PC-9 (cell line): ENCODE measurements at regions not wholly inside any gene's neighbourhood (a gene's known extent, or its start where the extent isn't known, plus 50 kb on each side); places are given as distances from the start of the nearest gene placed in this dataset.

Experiments used
- EZH2 ChIP-seq: fragments of 200-600 bp; sonication (generic); IDR thresholded peaks from 2 replicates; pipeline ENCODE4 v1.8.0; 2017; ENCODE audit warnings: antibody characterized with exemption, low read depth
- TF ChIP-seq, protein P1 (sequence below): fragments of 200-600 bp; sonication (generic); conservative IDR thresholded peaks from 2 replicates; pipeline ENCODE4 v1.6.1; 2017; ENCODE audit warnings: mixed run types, antibody characterized with exemption, mild to moderate bottlenecking, moderate library complexity

DNA sequence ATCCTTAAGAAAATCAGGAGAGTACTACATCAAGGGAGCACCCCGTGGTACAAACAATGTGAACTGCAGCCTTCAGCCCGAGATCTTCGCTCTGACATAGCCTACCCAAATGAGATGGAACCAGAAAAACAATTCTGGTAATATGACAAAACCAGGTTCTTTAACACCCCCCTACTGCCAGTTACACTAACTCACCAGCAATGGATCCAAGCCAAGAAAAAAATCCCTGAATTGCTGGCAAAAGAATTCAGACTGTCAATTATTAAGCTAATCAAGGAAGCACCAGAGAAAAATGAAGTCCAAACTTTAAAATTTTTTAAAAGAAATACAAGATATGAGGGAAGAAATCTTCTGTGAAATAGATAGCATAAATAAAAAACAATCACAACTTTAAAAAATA is 101.7 kb upstream of the KLF8 start:
- TF ChIP-seq, protein P1, sequence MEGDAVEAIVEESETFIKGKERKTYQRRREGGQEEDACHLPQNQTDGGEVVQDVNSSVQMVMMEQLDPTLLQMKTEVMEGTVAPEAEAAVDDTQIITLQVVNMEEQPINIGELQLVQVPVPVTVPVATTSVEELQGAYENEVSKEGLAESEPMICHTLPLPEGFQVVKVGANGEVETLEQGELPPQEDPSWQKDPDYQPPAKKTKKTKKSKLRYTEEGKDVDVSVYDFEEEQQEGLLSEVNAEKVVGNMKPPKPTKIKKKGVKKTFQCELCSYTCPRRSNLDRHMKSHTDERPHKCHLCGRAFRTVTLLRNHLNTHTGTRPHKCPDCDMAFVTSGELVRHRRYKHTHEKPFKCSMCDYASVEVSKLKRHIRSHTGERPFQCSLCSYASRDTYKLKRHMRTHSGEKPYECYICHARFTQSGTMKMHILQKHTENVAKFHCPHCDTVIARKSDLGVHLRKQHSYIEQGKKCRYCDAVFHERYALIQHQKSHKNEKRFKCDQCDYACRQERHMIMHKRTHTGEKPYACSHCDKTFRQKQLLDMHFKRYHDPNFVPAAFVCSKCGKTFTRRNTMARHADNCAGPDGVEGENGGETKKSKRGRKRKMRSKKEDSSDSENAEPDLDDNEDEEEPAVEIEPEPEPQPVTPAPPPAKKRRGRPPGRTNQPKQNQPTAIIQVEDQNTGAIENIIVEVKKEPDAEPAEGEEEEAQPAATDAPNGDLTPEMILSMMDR: no peak
- no peak for TF ChIP-seq EZH2
